GM19468 (cell line): ENCODE measurements at regions not wholly inside any gene's neighbourhood (a gene's known extent, or its start where the extent isn't known, plus 50 kb on each side); places are given as distances from the start of the nearest gene placed in this dataset.
"Not testable (repeated sequence)": the region's sequence is repeated elsewhere in the genome, so short reads cannot be mapped to it uniquely, and the experiment has no call there.

Experiments used
- ATAC-seq: cut with Tn5 transposase; IDR thresholded peaks from one replicate; pipeline ENCODE4 v1.9.1; 2021; ENCODE audit warnings: mild to moderate bottlenecking, moderate library complexity, moderate number of reproducible peaks; ENCODE audit not compliant: unreplicated experiment; ENCODE audit errors: extremely low read depth

DNA sequence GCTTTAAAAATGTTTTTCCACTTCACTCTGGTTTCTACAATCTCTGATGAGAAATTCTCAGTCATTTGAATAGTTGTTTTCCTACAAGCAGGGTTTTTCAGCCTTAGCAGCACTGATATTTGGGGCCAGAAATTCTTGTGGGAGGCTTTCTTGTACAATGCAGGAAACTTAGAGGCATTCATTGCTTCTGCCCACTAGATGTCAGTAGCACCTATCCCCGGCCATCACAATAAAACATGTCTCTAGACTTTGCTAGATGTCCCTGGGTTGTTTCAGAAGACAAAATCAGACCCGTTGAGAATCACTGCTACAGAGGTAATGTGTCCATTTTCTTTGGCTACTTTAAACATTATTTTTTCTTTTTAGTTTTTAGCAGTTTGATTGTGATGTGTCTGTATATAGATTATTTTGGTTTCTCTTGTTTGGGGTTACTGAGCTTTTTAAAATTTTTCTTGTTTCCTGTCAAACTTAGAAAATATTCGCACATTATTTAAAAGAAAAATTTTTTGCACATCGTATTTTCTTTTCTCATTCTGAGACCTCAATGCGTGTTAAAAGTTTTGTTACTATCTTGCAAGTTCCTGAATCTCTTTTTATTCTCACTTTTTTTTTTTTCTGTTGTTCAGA, 60.8 kb upstream of the CCDC179 start:
- ATAC-seq: peak; percentile 82

GRCh38 chr11:22922672-22923071, 62.4 kb upstream of the CCDC179 start:
- ATAC-seq: no peak

DNA sequence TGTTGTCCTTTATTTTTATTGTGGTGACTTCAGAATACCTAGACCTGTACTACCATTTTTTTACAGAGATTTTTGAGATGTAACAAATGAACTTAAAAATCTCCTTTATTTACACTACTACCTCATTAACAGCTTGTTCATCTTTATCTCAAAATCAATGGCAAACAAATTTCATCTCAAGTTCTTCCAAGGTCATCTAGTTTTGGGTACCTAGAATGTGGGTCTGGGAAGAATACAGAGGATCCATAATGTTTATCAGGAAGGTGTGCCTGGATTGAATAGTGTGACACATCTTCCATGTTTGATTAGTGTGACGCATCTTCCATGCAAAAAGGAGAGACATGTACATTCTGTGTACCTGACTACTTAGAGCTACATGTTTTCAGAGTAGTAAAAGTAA, 63.3 kb upstream of the CCDC179 start:
- no peak for ATAC-seq

GRCh38 chr11:22926341-22926740, 66.1 kb upstream of the CCDC179 start:
- no peak for ATAC-seq

DNA sequence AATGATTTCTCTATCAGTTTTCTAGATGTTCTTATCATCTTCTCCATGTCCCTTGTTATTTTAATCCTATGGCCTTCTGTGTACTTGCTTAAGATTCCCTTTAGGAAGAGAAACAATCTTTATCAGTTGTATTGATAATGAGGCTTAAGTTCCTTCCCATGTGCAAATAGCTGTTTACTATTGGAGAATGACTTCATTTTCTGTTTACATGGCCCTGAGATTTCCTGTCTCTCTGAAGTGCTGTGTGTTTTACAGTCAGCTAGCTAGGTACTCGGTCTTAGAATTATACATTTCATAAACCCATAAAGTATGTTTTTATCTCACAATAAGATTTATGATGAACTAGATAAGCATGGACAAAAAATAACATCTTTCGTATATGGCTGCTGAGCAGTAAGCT, 67.5 kb upstream of the CCDC179 start:
- ATAC-seq: no peak

DNA sequence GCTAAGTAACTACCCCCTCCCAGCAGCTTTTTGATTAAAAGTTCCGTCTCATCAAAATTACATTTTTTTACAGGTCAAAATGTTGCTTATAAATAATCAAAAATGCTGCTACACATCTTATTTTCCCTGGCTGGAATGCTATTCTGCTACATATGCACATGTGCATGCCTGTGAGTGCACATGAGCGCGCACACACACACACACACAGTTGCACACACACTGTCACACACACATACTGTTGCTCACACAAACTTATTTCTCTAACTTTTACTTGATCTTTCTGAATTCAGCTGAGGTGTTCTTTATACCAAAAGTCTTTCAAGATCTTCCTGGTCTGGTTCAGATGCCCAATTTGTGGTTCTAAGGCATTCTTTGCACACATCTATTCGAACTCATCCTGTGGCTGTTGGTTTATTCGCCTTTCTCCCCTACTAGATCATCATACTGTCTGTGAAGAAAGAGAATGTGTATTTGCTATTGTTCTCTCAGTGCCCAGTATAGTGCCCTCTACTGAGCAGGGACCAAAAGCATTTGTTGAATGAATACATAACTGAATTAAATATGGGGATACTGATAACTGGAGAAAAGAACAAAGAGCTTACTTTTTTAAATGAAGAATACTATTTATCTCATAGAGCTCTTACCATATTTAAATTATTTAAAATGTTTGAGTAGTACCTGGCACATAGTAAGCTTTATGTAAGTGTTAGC, 68.1 kb upstream of the CCDC179 start:
- no peak for ATAC-seq

DNA sequence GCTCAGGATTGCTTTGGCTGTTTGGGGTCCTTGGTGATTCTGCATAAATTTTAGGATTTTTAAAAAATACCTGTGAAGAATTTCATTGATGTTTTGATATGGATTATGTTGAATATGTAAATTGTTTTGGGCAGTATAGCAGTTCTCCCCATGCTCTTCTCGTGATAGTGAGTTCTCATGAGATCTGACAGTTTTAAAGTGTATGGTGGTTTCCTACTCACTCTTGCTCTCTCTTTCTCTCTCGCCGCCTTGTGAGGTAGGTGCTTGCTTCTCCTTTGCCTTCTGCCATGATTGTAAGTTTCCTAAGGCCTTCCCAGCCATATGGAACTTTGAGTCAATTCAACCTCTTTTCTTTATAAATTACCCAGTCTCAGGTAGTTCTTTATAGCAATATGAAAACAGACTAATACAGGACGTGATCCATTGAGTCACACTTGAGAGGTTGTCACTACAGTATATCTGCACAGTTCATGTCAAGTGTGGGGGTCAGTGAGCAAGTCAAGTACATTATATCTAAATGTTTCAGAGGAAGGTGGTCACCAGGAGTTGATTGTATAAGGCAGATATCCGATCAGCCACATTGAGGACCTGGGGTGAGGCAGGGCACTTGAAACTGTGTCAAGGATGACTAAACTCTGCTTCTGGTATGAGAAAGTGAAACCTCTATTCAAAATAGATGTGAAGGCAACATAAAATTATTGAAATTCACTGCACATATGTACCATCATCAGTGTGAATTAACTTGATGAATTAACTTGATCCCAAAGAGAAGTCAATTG, 70.7 kb upstream of the CCDC179 start:
- ATAC-seq: peak; percentile 98

DNA sequence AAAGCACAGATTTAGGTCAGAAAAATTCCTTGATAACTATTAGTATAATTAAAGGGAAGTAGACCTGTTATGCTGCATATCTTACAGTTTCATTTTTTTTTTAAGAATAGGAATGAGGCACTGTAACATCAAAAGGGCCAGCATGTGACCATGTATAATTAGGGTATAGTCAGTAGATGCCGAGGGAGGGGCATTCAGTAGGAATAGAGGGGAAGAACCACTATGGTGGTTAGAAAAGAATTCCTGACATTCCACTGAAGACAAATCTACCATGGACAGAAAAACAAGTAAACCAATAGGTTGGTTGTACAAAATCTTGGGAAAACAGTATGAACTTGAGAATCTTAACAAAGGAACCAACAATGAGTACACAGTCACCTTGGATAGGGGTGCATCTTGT, 78.4 kb upstream of the CCDC179 start:
- ATAC-seq: no peak

GRCh38 chr11:22941544-22941943, 81.3 kb upstream of the CCDC179 start:
- ATAC-seq: not testable (repeated sequence)

DNA sequence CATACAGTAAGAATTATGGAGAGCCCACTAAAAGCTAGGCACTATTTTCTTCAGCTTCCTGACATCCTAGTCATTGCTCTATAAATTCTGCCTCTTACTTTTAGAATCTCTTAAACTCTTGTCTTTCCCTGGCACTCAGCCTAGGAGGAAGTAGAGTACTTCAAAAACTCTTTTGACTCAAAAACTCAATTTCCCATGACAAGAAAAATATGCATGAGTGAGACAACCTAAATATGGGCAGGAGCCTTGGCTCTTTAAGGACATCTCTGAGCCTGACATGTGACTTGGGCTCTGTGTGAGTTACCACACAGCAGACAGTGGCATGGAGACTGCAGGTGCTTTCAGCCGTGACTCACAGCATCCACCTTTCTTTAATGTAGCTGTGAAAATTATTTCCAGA, 97.5 kb upstream of the CCDC179 start:
- no peak for ATAC-seq

- ATAC-seq: no peak
Observed at GRCh38 chr11:22974251-22974650, 114.0 kb upstream of the CCDC179 start.

GRCh38 chr11:22976146-22976545, 115.9 kb upstream of the CCDC179 start:
- no peak for ATAC-seq

DNA sequence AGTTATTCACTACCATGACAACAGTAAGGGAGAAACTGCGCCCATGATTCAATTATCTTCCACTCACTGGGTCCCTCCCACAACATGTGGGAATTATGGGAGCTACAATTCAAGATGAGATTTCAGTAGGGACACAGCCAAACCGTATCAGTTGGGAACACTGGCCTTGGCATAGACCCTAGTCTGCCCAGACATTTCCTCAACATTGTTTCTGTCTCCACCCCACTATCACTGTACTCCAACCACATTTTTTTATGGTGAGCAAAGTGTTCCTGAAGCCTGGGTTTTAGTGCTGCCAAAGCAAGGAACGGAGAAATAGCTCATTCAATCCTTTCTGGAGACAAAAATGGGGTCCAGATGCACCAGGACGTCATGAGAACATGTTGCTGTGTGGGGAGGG, 122.6 kb upstream of the CCDC179 start:
- no peak for ATAC-seq

GRCh38 chr11:22984045-22984444, 123.8 kb upstream of the CCDC179 start:
- no peak for ATAC-seq

DNA sequence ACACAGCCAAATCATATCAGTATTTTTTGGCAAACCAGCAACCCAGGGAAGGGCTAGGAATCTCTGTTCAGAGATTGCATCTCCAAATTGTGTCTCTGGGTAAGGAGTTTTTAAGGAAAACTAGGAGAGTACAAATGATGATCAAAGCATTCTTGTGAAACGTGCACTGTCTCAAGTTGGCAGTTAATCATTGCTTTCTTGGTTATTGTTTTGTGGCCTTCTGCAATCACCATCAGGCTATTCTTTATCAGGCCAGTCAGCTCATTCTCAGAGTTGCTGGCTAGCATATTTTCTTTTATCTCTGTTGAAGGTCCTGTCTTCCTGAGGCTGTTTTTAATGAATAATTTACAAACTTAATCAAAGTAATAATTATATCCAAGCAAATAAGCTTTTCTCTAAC, 129.1 kb upstream of the CCDC179 start:
- no peak for ATAC-seq

DNA sequence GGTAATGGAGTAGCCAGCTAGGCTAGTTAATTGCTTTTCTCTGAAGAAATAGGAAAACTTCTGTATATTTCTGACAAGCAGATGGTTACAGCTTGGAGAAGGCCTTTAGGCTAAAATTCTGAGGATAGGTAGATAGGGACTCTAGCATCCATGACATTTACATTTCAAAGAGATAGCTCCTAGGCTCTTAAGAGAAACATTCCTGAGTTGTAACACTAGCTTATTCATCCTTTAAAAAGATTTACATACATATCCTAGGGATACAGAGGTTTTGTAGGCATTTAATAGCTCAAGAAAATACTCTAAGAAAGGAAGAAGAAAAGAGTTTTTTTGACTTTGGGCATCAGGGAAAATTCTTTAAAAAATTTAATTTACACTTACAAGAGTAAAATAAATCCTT, 130.9 kb upstream of the CCDC179 start:
- ATAC-seq: no peak

DNA sequence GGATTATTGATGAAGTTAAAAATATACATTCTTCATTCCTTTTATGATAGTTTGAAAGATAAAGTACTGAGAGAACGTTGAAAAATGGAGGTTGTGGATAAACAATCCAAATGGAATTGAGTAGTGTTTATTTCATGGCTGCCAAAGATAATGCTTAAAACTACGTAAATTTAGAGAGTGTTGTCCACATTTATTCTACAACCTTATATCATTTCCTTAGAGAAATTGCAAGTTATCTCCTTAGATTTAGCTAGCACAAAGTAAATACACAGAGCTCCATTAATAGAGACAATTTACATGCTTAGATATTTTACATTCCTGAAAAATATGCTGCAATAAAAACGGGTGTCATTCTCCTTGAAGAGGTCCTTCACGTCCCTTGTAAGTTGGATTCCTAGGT, 146.5 kb upstream of the CCDC179 start:
- ATAC-seq: no peak

- ATAC-seq: no peak
Observed at GRCh38 chr11:23010790-23011335, 150.6 kb upstream of the CCDC179 start.

- no peak for ATAC-seq
Observed at GRCh38 chr11:23012930-23013329, 152.7 kb upstream of the CCDC179 start.

DNA sequence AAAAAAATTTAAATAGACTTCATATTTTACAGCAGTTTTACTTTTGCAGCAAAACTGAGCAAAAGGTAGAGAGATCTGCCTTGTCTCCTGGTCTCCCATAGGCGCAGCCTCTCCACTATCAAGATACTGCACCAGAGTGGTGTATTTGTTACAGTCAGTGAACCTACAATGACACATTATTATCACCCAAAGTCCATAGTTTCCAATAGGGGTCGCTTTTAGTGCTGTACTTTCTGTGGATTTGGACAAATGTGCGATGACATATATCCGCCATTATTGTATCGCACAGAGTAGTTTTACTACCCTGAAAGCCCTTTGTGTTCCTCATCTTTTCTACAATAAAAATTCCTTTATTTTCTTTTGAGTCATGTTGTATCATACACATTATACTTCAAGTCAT, 153.2 kb upstream of the CCDC179 start:
- ATAC-seq: no peak

DNA sequence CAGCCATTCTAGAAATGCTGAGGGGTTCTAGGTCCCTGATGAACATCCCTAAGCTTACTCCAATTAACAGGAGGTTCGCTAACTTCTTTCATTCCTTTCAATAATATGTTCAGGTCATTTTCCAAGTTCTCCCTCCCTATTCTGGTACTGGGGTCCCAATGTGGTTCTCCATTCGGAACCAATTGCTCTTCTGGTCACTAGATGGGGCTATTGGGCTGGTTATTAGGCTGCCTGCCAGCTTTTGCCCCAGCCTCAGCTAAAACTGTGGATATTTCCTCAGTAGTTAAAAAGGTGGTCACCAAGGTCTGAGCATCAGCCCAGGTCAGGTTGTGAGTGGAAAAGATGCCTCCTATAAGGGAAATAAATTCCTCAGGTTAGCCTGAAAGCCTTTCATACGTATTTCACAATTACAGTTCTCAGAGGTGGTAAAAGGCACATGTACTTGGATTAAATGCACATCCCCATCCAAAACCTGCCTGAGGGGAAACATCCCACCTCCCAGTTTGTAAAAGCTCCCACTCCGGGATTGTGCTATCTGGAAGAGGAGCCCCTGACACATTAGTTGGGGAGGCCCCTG, 161.1 kb upstream of the CCDC179 start:
- peak; percentile 50 for ATAC-seq
